ENCODE measurements at regions not wholly inside any gene's neighbourhood (a gene's known extent, or its start where the extent isn't known, plus 50 kb on each side); places are given as distances from the start of the nearest gene placed in this dataset.

DNA sequence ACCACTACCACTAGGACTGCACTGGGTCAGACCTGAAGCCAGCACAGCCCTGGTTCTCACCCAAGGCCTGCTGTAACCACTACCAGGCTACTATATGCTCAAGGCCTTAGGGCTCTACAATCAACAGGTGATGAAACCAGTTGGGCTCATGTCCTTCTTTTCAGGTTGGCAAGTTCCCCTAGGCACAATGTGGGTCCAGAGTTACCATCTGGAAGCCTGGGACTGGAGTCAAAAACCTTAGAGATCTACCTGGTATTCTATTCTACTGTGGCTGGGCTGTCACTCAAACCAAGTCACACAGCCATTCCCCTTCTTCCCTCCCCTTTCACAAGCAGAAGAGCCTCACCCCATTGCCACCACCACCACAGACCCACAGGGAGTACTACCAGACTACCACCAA lies 175.6 kb downstream of the RELL1 start (continued):
- no peak for TF ChIP-seq HOXD13 (CRISPR knock-in tag; IDR thresholded peaks at IDR 0.05; ENCODE audit: borderline replicate concordance)
- no peak for TF ChIP-seq ZNF654 (tag by site-specific recombination; IDR thresholded peaks at IDR 0.05; ENCODE audit: low read depth)
- TF ChIP-seq ZNF169 (tag by site-specific recombination; IDR thresholded peaks at IDR 0.05) = no peak
- TF ChIP-seq ZNF433 (tag by site-specific recombination; IDR thresholded peaks at IDR 0.05; ENCODE audit: low read depth) = no peak
- TF ChIP-seq, protein P1, sequence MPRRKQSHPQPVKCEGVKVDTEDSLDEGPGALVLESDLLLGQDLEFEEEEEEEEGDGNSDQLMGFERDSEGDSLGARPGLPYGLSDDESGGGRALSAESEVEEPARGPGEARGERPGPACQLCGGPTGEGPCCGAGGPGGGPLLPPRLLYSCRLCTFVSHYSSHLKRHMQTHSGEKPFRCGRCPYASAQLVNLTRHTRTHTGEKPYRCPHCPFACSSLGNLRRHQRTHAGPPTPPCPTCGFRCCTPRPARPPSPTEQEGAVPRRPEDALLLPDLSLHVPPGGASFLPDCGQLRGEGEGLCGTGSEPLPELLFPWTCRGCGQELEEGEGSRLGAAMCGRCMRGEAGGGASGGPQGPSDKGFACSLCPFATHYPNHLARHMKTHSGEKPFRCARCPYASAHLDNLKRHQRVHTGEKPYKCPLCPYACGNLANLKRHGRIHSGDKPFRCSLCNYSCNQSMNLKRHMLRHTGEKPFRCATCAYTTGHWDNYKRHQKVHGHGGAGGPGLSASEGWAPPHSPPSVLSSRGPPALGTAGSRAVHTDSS (tag by site-specific recombination; IDR thresholded peaks at IDR 0.05) = no peak

GRCh38 chr4:37503261-37503660 lies 182.9 kb downstream of the RELL1 start:
- no peak for TF ChIP-seq SP3 (tag by site-specific recombination; IDR thresholded peaks at IDR 0.05)
- TF ChIP-seq SP2 (tag by site-specific recombination; IDR thresholded peaks at IDR 0.05) = no peak
- no peak for TF ChIP-seq ZNF514 (tag by site-specific recombination; IDR thresholded peaks at IDR 0.05)
- no peak for TF ChIP-seq ZNF571 (tag by site-specific recombination; IDR thresholded peaks at IDR 0.05)
- TF ChIP-seq ZNF280D (tag by site-specific recombination; IDR thresholded peaks at IDR 0.05) = no peak
- TF ChIP-seq BCL11B (tag by site-specific recombination; IDR thresholded peaks at IDR 0.05; ENCODE audit: low read depth) = no peak
- no peak for TF ChIP-seq ZNF777 (tag by site-specific recombination; IDR thresholded peaks at IDR 0.05; ENCODE audit: borderline replicate concordance)
- TF ChIP-seq ZNF707 (tag by site-specific recombination; IDR thresholded peaks at IDR 0.05) = no peak
- no peak for TF ChIP-seq ZNF692 (tag by site-specific recombination; IDR thresholded peaks at IDR 0.05)
- no peak for TF ChIP-seq KLF17 (tag by site-specific recombination; IDR thresholded peaks at IDR 0.05)
- no peak for TF ChIP-seq ZBTB26 (tag by site-specific recombination; optimal IDR thresholded peaks at IDR 0.05)
- no peak for TF ChIP-seq ZNF501 (tag by site-specific recombination; IDR thresholded peaks at IDR 0.05)
- TF ChIP-seq ZNF548 (tag by site-specific recombination; IDR thresholded peaks at IDR 0.05) = no peak
- TF ChIP-seq ZNF423 (tag by site-specific recombination; IDR thresholded peaks at IDR 0.05) = no peak
- no peak for TF ChIP-seq ZNF654 (tag by site-specific recombination; IDR thresholded peaks at IDR 0.05; ENCODE audit: low read depth)
- no peak for TF ChIP-seq YY2 (tag by site-specific recombination; IDR thresholded peaks at IDR 0.05)
- TF ChIP-seq OSR2 (tag by site-specific recombination; IDR thresholded peaks at IDR 0.05) = no peak
- ChIA-PET CTCF (no interaction called here), POLR2A (no interaction called here)

More at GRCh38 chr4:37503261-37503660, 182.9 kb downstream of the RELL1 start:
- H3K4me1 ChIP-seq (ENCODE audit: control insufficient read depth, insufficient read depth, low read length) = no peaks in the 10 kb centered on the region
- H3K27ac ChIP-seq (ENCODE audit: extremely low read depth, low read depth, low read length) = no peak overlapping the region
- H3K36me3 ChIP-seq (ENCODE audit: control insufficient read depth in 2 of 2, insufficient read depth in 1 of 2, low read length in 2 of 2) = no peaks in the 10 kb centered on the region
- H3K9me3 ChIP-seq (ENCODE audit: control insufficient read depth, insufficient read depth, low read depth, low read length) = no peaks in the 10 kb centered on the region
- H3K4me3 ChIP-seq (ENCODE audit: low read depth, low read length) = no peak overlapping the region

Data from HEK293 (cell line).